ENCODE measurements at regions not wholly inside any gene's neighbourhood (a gene's known extent, or its start where the extent isn't known, plus 50 kb on each side); places are given as distances from the start of the nearest gene placed in this dataset.

GRCh38 chr15:80339601-80340000, 64.6 kb upstream of the ARNT2 start:
- no peak for DNase-seq (ENCODE audit: extremely low spot score)
- no peak for TF ChIP-seq L3MBTL2 (conservative IDR thresholded peaks at IDR 0.05)
- ChIA-PET CTCF (no interaction called here), POLR2A (no interaction called here)

DNA sequence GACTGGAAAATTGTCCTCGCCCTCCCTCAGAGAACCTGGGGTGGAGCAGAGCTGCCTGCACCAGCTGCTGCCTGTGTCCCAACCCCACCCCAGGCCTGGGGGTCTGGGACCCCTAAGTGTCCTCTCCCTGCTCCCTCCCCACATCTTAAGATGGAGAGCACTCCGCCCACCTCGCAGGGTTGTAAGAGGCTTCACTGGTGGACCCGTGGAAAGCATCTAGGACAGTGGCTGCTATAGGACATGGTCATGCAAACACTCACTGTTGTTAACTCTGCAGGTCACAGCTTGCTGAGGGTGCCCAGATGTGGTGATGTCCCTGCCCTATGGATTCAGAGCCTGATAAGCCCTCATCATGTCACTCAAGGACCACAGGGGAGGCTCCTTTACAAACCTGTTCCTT, 62.0 kb upstream of the ARNT2 start:
- POLR2A ChIA-PET = no interaction called here
- no peak for DNase-seq (ENCODE audit: extremely low spot score)
- CTCF ChIA-PET = no interaction called here
- no peak for TF ChIP-seq TARDBP (IDR thresholded peaks at IDR 0.05)
- TF ChIP-seq CTBP1 (IDR thresholded peaks at IDR 0.05; ENCODE audit: borderline replicate concordance) = no peak
- TF ChIP-seq SUZ12 (IDR thresholded peaks at IDR 0.05) = no peak
- TF ChIP-seq FOXK2 (IDR thresholded peaks at IDR 0.05) = no peak
- no peak for TF ChIP-seq FOXA1 (IDR thresholded peaks at IDR 0.05)
- TF ChIP-seq ZNF384 (IDR thresholded peaks at IDR 0.05) = no peak
- no peak for TF ChIP-seq FOXM1 (IDR thresholded peaks at IDR 0.05; ENCODE audit: borderline replicate concordance)
- TF ChIP-seq NFRKB (IDR thresholded peaks at IDR 0.05) = no peak
- no peak for TF ChIP-seq LEF1 (IDR thresholded peaks at IDR 0.05; ENCODE audit: borderline replicate concordance)
- no peak for TF ChIP-seq PKNOX1 (IDR thresholded peaks at IDR 0.05)
- TF ChIP-seq ARNT (IDR thresholded peaks at IDR 0.05) = no peak
- no peak for TF ChIP-seq BHLHE40 (IDR thresholded peaks at IDR 0.05; ENCODE audit: borderline replicate concordance)
- TF ChIP-seq HDGF (IDR thresholded peaks at IDR 0.05; ENCODE audit: borderline replicate concordance) = no peak
- no peak for TF ChIP-seq ELF4 (IDR thresholded peaks at IDR 0.05)

GRCh38 chr15:80343554-80343992, 60.6 kb upstream of the ARNT2 start:
- POLR2A ChIA-PET = no interaction called here
- CTCF ChIA-PET = interaction anchor here (0.6 kb wide), 1 partner anchor 979 kb away, joined by 3 read pairs; no protein-coding TSS in a partner anchor
- DNase-seq (ENCODE audit: extremely low spot score) = no peak

DNA sequence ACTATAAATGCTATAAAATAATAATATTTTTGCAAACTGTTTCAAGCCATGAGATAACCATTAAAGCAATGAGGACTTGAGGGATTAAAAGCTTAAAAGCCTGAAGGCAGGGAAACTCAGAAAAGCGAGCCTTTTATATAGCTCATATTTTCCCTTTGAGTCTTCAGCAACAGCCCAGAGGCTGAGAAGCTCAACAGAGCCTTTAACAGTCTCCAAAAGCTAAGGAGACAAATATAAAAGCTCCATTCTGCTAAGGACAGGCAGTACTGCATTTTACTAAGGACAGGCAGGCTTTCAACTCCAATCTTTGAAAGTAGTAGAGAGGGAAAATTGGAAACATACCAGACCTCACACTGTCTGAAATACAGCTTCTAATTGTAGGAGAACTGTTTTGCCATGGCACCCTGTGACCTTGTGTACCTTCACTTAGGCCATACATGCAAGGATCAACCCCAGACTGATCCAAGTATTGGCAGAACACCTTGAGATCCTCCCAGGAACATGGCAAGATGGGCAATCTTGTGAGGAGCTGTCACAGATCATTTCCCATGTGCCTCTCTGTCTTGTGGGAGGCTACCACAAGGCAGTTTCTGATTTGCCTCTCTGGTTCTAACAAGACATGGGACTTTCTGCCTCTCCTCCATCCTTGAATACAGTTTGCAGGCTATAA, 53.1 kb upstream of the ARNT2 start:
- DNase-seq (ENCODE audit: extremely low spot score) = no peak
- ChIA-PET POLR2A (no interaction called here), CTCF (no interaction called here)
- TF ChIP-seq ARNT (IDR thresholded peaks at IDR 0.05) = no peak
- TF ChIP-seq CTBP1 (IDR thresholded peaks at IDR 0.05; ENCODE audit: borderline replicate concordance) = no peak
- TF ChIP-seq SP1 (IDR thresholded peaks at IDR 0.05) = no peak
- no peak for TF ChIP-seq LEF1 (IDR thresholded peaks at IDR 0.05; ENCODE audit: borderline replicate concordance)

More at GRCh38 chr15:80343554-80343992, 60.6 kb upstream of the ARNT2 start:
- TF ChIP-seq FOXM1 (IDR thresholded peaks at IDR 0.05; ENCODE audit: borderline replicate concordance) (no peak), L3MBTL2 (conservative IDR thresholded peaks at IDR 0.05) (no peak), FOXK2 (IDR thresholded peaks at IDR 0.05) (no peak), TARDBP (IDR thresholded peaks at IDR 0.05) (no peak), HDGF (IDR thresholded peaks at IDR 0.05; ENCODE audit: borderline replicate concordance) (no peak), ZNF384 (IDR thresholded peaks at IDR 0.05) (no peak), LEF1 (IDR thresholded peaks at IDR 0.05; ENCODE audit: borderline replicate concordance) (no peak), SUZ12 (IDR thresholded peaks at IDR 0.05) (no peak), SP1 (IDR thresholded peaks at IDR 0.05) (no peak), BHLHE40 (IDR thresholded peaks at IDR 0.05; ENCODE audit: borderline replicate concordance) (no peak), NFRKB (IDR thresholded peaks at IDR 0.05) (no peak)
